NT2/D1 (cell line): ENCODE measurements at regions not wholly inside any gene's neighbourhood (a gene's known extent, or its start where the extent isn't known, plus 50 kb on each side); places are given as distances from the start of the nearest gene placed in this dataset.

ENCODE experiments used
- DNase-seq: peaks from one replicate; pipeline ENCODE4 v3.0.0-alpha.2; 2011; ENCODE audit warnings: low read depth, low spot score
- H3K27me3 ChIP-seq: 2 replicates; pipeline ENCODE4 v1.6.0; 2011; ENCODE audit warnings: mild to moderate bottlenecking; ENCODE audit not compliant: insufficient read length, insufficient read depth
- H3K36me3 ChIP-seq: 2 replicates; pipeline ENCODE4 v1.6.1; 2011; ENCODE audit warnings: mild to moderate bottlenecking, low read length, mixed read lengths; ENCODE audit not compliant: insufficient read depth, insufficient read length
- H3K4me1 ChIP-seq: 2 replicates; pipeline ENCODE4 v1.5.1; 2011; ENCODE audit not compliant: insufficient read depth, insufficient read length
- H3K4me3 ChIP-seq: 2 replicates; pipeline ENCODE4 v1.5.1; 2011; ENCODE audit warnings: low read depth; ENCODE audit not compliant: insufficient read length
- H3K9ac ChIP-seq: 2 replicates; pipeline ENCODE4 v1.6.0; 2011; ENCODE audit warnings: low read depth; ENCODE audit not compliant: insufficient read length
- H3K9me3 ChIP-seq: 2 replicates; pipeline ENCODE4 v1.5.1; 2011; ENCODE audit warnings: mild to moderate bottlenecking, low read length; ENCODE audit not compliant: insufficient read depth
- SUZ12 ChIP-seq: IDR thresholded peaks from 2 replicates; pipeline ENCODE4 v1.6.1; 2011; ENCODE audit not compliant: insufficient read length, insufficient read depth; ENCODE audit errors: extremely low read depth
- YY1 ChIP-seq: IDR thresholded peaks from 2 replicates; pipeline ENCODE4 v1.6.1; 2011; ENCODE audit not compliant: insufficient read length, insufficient read depth
- ZNF274 ChIP-seq: IDR thresholded peaks from 2 replicates; pipeline ENCODE4 v1.6.1; 2011; ENCODE audit warnings: mild to moderate bottlenecking, low read depth, low read length

GRCh38 chr4:81914623-81915022, 442.9 kb upstream of the RASGEF1B start:
- no peaks in the 10 kb centered on the region for H3K36me3 ChIP-seq
- H3K4me3 ChIP-seq, result no peak overlapping the region
- H3K9ac ChIP-seq, result no peak overlapping the region
- DNase-seq, result no peak
- H3K27me3 ChIP-seq, result no peaks in the 10 kb centered on the region
- TF ChIP-seq YY1 (no peak), SUZ12 (no peak), ZNF274 (no peak)
- no peaks in the 10 kb centered on the region for H3K9me3 ChIP-seq
- no peaks in the 10 kb centered on the region for H3K4me1 ChIP-seq

- Histone ChIP-seq H3K9ac (no peak overlapping the region), H3K9me3 (no peaks in the 10 kb centered on the region), H3K36me3 (no peaks in the 10 kb centered on the region), H3K4me1 (no peaks in the 10 kb centered on the region), H3K4me3 (no peak overlapping the region), H3K27me3 (no peaks in the 10 kb centered on the region)
- TF ChIP-seq ZNF274, result no peak
- no peak for TF ChIP-seq SUZ12
- no peak for TF ChIP-seq YY1
- peak; percentile 60 for DNase-seq
Observed at GRCh38 chr4:81913427-81913879, 441.7 kb upstream of the RASGEF1B start.

GRCh38 chr4:81912376-81913030, 440.8 kb upstream of the RASGEF1B start:
- no peaks in the 10 kb centered on the region for H3K36me3 ChIP-seq
- no peak overlapping the region for H3K4me3 ChIP-seq
- no peaks in the 10 kb centered on the region for H3K27me3 ChIP-seq
- TF ChIP-seq ZNF274, result no peak
- H3K4me1 ChIP-seq, result no peaks in the 10 kb centered on the region
- H3K9ac ChIP-seq, result no peak overlapping the region
- DNase-seq, result no peak
- no peaks in the 10 kb centered on the region for H3K9me3 ChIP-seq

GRCh38 chr4:81906905-81907304, 435.2 kb upstream of the RASGEF1B start:
- Histone ChIP-seq H3K4me3 (no peak overlapping the region), H3K36me3 (no peaks in the 10 kb centered on the region), H3K4me1 (no peaks in the 10 kb centered on the region), H3K9me3 (no peaks in the 10 kb centered on the region), H3K9ac (no peak overlapping the region), H3K27me3 (no peaks in the 10 kb centered on the region)
- DNase-seq, result no peak
- TF ChIP-seq SUZ12 (no peak), YY1 (no peak), ZNF274 (no peak)

GRCh38 chr4:81905971-81906370, 434.3 kb upstream of the RASGEF1B start:
- Histone ChIP-seq H3K27me3 (no peaks in the 10 kb centered on the region), H3K36me3 (no peaks in the 10 kb centered on the region), H3K9me3 (no peaks in the 10 kb centered on the region), H3K9ac (no peak overlapping the region), H3K4me3 (no peak overlapping the region), H3K4me1 (no peaks in the 10 kb centered on the region)
- TF ChIP-seq ZNF274, result no peak
- TF ChIP-seq YY1, result no peak
- TF ChIP-seq SUZ12, result no peak
- DNase-seq, result no peak

- no peak overlapping the region for H3K4me3 ChIP-seq
- no peak overlapping the region for H3K9ac ChIP-seq
- no peaks in the 10 kb centered on the region for H3K36me3 ChIP-seq
- no peaks in the 10 kb centered on the region for H3K9me3 ChIP-seq
- H3K27me3 ChIP-seq, result no peaks in the 10 kb centered on the region
- H3K4me1 ChIP-seq, result no peaks in the 10 kb centered on the region
- no peak for DNase-seq
- TF ChIP-seq SUZ12 (no peak), ZNF274 (no peak), YY1 (no peak)
Observed at GRCh38 chr4:81904121-81904520, 432.4 kb upstream of the RASGEF1B start.

- Histone ChIP-seq H3K9ac (no peak overlapping the region), H3K36me3 (no peaks in the 10 kb centered on the region), H3K4me1 (no peaks in the 10 kb centered on the region), H3K27me3 (no peaks in the 10 kb centered on the region), H3K9me3 (no peaks in the 10 kb centered on the region), H3K4me3 (no peak overlapping the region)
- TF ChIP-seq SUZ12 (no peak), YY1 (no peak), ZNF274 (no peak)
- no peak for DNase-seq
Observed at GRCh38 chr4:81903212-81903611, 431.5 kb upstream of the RASGEF1B start.
